Neural cell (in vitro differentiated cells): ENCODE measurements at regions not wholly inside any gene's neighbourhood (a gene's known extent, or its start where the extent isn't known, plus 50 kb on each side); places are given as distances from the start of the nearest gene placed in this dataset.
A peak's percentile ranks its signal among the peaks of the same experiment; 100 is the strongest.

ENCODE experiments used
- H2AFZ ChIP-seq: fragments of 200-600, 300-800 bp; sonication (generic), shearing (Covaris generic); 2 replicates; pipeline ENCODE4 v1.6.0; 2014; ENCODE audit warnings: low read depth, mild to moderate bottlenecking, antibody characterized with exemption, low read length, moderate library complexity
- H3F3A ChIP-seq: fragments of 200-600 bp; shearing (Covaris generic); 2 replicates; pipeline ENCODE4 v1.6.1; 2016; ENCODE audit warnings: mild to moderate bottlenecking, moderate library complexity, mixed read lengths, antibody characterized with exemption, low read length; ENCODE audit not compliant: insufficient read depth, poor library complexity, severe bottlenecking
- H3K27ac ChIP-seq: fragments of 200-600, 300-800 bp; sonication (generic), shearing (Covaris generic); 2 replicates; pipeline ENCODE4 v1.5.1; 2014; ENCODE audit warnings: mild to moderate bottlenecking, low read length, moderate library complexity
- H3K27me3 ChIP-seq: fragments of 300-800, 200-600 bp; sonication (generic), shearing (Covaris generic); 2 replicates; pipeline ENCODE4 v1.6.0; 2014; ENCODE audit warnings: mild to moderate bottlenecking, low read depth, low read length, moderate library complexity; ENCODE audit not compliant: insufficient read depth
- H3K36me3 ChIP-seq: fragments of 300-800, 200-600 bp; sonication (generic), shearing (Covaris generic); 2 replicates; pipeline ENCODE4 v1.5.1; 2014; ENCODE audit warnings: mild to moderate bottlenecking, antibody characterized with exemption, low read length, moderate library complexity; ENCODE audit not compliant: insufficient read depth
- H3K4me2 ChIP-seq: fragments of 300-800, 200-600 bp; sonication (generic), shearing (Covaris generic); 2 replicates; pipeline ENCODE4 v1.6.0; 2014; ENCODE audit warnings: mild to moderate bottlenecking, low read length
- H3K4me3 ChIP-seq: fragments of 300-800, 200-600 bp; sonication (generic), shearing (Covaris generic); 2 replicates; pipeline ENCODE4 v1.5.1; 2014; ENCODE audit warnings: mild to moderate bottlenecking, low read length, moderate library complexity
- H3K79me2 ChIP-seq: fragments of 200-600 bp; shearing (Covaris generic); replicated peaks from 2 replicates; pipeline ENCODE4 v1.6.0; 2014; ENCODE audit warnings: mild to moderate bottlenecking, low read length, moderate library complexity; ENCODE audit not compliant: insufficient read depth
- H3K9ac ChIP-seq: fragments of 300-800, 200-600 bp; sonication (generic), shearing (Covaris generic); 2 replicates; pipeline ENCODE4 v1.6.1; 2016; ENCODE audit warnings: mild to moderate bottlenecking, low read length, mixed read lengths
- H3K9me2 ChIP-seq: fragments of 200-600 bp; shearing (Covaris generic); 2 replicates; pipeline ENCODE4 v1.6.1; 2016; ENCODE audit warnings: mild to moderate bottlenecking, low read length, mixed read lengths; ENCODE audit not compliant: insufficient read depth
- H3K9me3 ChIP-seq: fragments of 200-600, 300-800 bp; sonication (generic), shearing (Covaris generic); 2 replicates; pipeline ENCODE4 v1.6.1; 2016; ENCODE audit warnings: mild to moderate bottlenecking, mixed run types, low read length, moderate library complexity, mixed read lengths
- H4K20me1 ChIP-seq: fragments of 200-600 bp; shearing (Covaris generic); 2 replicates; pipeline ENCODE4 v1.6.1; 2016; ENCODE audit warnings: mild to moderate bottlenecking, mixed run types; ENCODE audit not compliant: insufficient read depth
- EP300 ChIP-seq: fragments of 450-650 bp; conservative IDR thresholded peaks from 2 replicates; pipeline ENCODE4 v1.6.1; 2014; ENCODE audit warnings: antibody characterized with exemption, mild to moderate bottlenecking, moderate library complexity; ENCODE audit not compliant: poor library complexity, severe bottlenecking
- EZH2 ChIP-seq: fragments of 200-600, 300-800 bp; shearing (Covaris generic), sonication (generic); IDR thresholded peaks from 2 replicates; pipeline ENCODE4 v1.6.1; 2014; ENCODE audit warnings: antibody characterized with exemption, low read length, borderline replicate concordance, mild to moderate bottlenecking; ENCODE audit not compliant: insufficient read depth, poor library complexity, severe bottlenecking
- MXI1 ChIP-seq: fragments of 450-650 bp; conservative IDR thresholded peaks from 2 replicates; pipeline ENCODE4 v1.6.1; 2014; ENCODE audit warnings: antibody characterized with exemption, mild to moderate bottlenecking; ENCODE audit not compliant: poor library complexity, severe bottlenecking
- POLR2AphosphoS5 ChIP-seq: IDR thresholded peaks from 2 replicates; pipeline ENCODE4 v1.6.1; 2012
- RAD21 ChIP-seq: fragments of 450-650 bp; conservative IDR thresholded peaks from 2 replicates; pipeline ENCODE4 v1.6.1; 2014; ENCODE audit warnings: antibody characterized with exemption, mild to moderate bottlenecking, moderate library complexity
- SMC3 ChIP-seq: fragments of 450-650 bp; conservative IDR thresholded peaks from 2 replicates; pipeline ENCODE4 v1.6.1; 2014; ENCODE audit warnings: antibody characterized with exemption, mild to moderate bottlenecking, moderate library complexity; ENCODE audit not compliant: poor library complexity
- TAF1 ChIP-seq: IDR thresholded peaks from 2 replicates; pipeline ENCODE4 v1.6.1; 2012; ENCODE audit warnings: low read depth
- TF ChIP-seq, protein P1 (sequence below): IDR thresholded peaks from 2 replicates; pipeline ENCODE4 v1.6.1; 2012; ENCODE audit warnings: borderline replicate concordance
- TF ChIP-seq, protein P2 (sequence below): fragments of 450-650 bp; IDR thresholded peaks from 2 replicates; pipeline ENCODE4 v1.5.1; 2014; ENCODE audit warnings: antibody characterized with exemption, mild to moderate bottlenecking, moderate library complexity; ENCODE audit not compliant: poor library complexity, severe bottlenecking

DNA sequence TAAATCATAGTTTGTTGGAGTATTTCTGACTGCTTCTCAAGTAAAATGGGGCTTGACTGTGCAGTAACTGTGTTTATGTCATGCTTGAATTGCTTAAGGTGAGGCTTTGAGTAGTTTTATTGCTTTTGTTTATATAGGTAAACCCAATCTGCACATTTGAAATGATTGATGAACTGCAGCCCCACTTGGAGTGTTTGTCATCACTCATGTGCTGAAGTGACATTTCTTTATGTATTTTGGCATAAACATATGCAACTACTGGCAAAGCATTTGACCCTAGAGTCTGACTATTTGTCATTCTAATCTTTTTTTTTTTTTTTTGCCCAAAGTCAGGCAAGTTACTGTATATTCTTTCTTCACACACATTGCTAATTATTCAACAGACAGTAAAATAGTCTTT is 491.4 kb upstream of the POU3F2 start:
- no peak overlapping the region for H3K9ac ChIP-seq
- H3K27ac ChIP-seq, result no peak overlapping the region
- H3K27me3 ChIP-seq, result no peaks in the 10 kb centered on the region

DNA sequence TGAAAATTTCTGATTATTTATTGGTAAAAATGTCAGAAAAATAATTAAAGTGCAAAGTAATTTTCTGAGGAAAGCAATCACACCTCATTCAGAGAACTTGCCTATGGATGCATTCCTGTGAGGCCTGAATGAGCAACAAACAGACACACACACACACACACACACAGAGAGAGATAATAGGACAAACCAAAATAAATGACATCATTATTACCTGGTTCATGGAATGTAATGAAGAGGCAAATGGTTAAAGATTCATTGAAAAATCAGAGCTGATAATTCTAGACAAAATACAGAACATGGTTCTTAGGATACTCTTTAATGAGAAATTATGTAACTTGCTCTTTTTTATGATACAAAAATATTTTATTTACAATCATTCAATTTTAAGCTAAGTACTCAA is 490.6 kb upstream of the POU3F2 start:
- no peaks in the 10 kb centered on the region for H3F3A ChIP-seq
- no peaks in the 10 kb centered on the region for H4K20me1 ChIP-seq
- H3K27ac ChIP-seq, result no peak overlapping the region
- H3K9ac ChIP-seq, result no peak overlapping the region
- H3K9me2 ChIP-seq, result no peaks in the 10 kb centered on the region
- H3K27me3 ChIP-seq, result no peaks in the 10 kb centered on the region
- no peak overlapping the region for H3K4me2 ChIP-seq
- no peaks in the 10 kb centered on the region for H3K79me2 ChIP-seq
- H3K9me3 ChIP-seq, result no peaks in the 10 kb centered on the region
- no peaks in the 10 kb centered on the region for H3K36me3 ChIP-seq
- H3K4me3 ChIP-seq, result no peak overlapping the region
- H2AFZ ChIP-seq, result no peak overlapping the region
- TF ChIP-seq, protein P1, sequence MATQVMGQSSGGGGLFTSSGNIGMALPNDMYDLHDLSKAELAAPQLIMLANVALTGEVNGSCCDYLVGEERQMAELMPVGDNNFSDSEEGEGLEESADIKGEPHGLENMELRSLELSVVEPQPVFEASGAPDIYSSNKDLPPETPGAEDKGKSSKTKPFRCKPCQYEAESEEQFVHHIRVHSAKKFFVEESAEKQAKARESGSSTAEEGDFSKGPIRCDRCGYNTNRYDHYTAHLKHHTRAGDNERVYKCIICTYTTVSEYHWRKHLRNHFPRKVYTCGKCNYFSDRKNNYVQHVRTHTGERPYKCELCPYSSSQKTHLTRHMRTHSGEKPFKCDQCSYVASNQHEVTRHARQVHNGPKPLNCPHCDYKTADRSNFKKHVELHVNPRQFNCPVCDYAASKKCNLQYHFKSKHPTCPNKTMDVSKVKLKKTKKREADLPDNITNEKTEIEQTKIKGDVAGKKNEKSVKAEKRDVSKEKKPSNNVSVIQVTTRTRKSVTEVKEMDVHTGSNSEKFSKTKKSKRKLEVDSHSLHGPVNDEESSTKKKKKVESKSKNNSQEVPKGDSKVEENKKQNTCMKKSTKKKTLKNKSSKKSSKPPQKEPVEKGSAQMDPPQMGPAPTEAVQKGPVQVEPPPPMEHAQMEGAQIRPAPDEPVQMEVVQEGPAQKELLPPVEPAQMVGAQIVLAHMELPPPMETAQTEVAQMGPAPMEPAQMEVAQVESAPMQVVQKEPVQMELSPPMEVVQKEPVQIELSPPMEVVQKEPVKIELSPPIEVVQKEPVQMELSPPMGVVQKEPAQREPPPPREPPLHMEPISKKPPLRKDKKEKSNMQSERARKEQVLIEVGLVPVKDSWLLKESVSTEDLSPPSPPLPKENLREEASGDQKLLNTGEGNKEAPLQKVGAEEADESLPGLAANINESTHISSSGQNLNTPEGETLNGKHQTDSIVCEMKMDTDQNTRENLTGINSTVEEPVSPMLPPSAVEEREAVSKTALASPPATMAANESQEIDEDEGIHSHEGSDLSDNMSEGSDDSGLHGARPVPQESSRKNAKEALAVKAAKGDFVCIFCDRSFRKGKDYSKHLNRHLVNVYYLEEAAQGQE, result no peak
- TF ChIP-seq MXI1 (no peak), RAD21 (no peak), POLR2AphosphoS5 (no peak), SMC3 (no peak), EZH2 (no peak), EP300 (no peak), TAF1 (no peak)
- TF ChIP-seq, protein P2, sequence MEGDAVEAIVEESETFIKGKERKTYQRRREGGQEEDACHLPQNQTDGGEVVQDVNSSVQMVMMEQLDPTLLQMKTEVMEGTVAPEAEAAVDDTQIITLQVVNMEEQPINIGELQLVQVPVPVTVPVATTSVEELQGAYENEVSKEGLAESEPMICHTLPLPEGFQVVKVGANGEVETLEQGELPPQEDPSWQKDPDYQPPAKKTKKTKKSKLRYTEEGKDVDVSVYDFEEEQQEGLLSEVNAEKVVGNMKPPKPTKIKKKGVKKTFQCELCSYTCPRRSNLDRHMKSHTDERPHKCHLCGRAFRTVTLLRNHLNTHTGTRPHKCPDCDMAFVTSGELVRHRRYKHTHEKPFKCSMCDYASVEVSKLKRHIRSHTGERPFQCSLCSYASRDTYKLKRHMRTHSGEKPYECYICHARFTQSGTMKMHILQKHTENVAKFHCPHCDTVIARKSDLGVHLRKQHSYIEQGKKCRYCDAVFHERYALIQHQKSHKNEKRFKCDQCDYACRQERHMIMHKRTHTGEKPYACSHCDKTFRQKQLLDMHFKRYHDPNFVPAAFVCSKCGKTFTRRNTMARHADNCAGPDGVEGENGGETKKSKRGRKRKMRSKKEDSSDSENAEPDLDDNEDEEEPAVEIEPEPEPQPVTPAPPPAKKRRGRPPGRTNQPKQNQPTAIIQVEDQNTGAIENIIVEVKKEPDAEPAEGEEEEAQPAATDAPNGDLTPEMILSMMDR, result no peak

More for the DNA sequence above, 491.4 kb upstream of the POU3F2 start:
- Histone ChIP-seq H3K36me3 (no peaks in the 10 kb centered on the region), H3K4me3 (no peak overlapping the region), H2AFZ (no peak overlapping the region), H4K20me1 (no peaks in the 10 kb centered on the region), H3K4me2 (no peak overlapping the region), H3K9me2 (no peaks in the 10 kb centered on the region), H3K9me3 (no peaks in the 10 kb centered on the region), H3F3A (no peaks in the 10 kb centered on the region), H3K79me2 (no peaks in the 10 kb centered on the region)
- no peak for TF ChIP-seq EZH2
- TF ChIP-seq MXI1, result no peak
- no peak for TF ChIP-seq RAD21
- TF ChIP-seq, protein P1, result no peak
- TF ChIP-seq EP300, result peak; percentile 27
- TF ChIP-seq, protein P2, result no peak
- peak; percentile 44 for TF ChIP-seq POLR2AphosphoS5
- TF ChIP-seq TAF1, result no peak
- no peak for TF ChIP-seq SMC3
